HepG2 (cell line): ENCODE measurements at regions not wholly inside any gene's neighbourhood (a gene's known extent, or its start where the extent isn't known, plus 50 kb on each side); places are given as distances from the start of the nearest gene placed in this dataset.

Experiments
- FOXO1 ChIP-seq: sonication (generic); formaldehyde crosslinking; IDR thresholded peaks from 2 replicates; pipeline ENCODE4 v1.4.0; 2020; ENCODE audit warnings: missing genetic modification reagents
- GATAD1 ChIP-seq: IDR thresholded peaks from 2 replicates; pipeline ENCODE4 v1.6.1; 2016; ENCODE audit warnings: missing genetic modification reagents, missing compliant biosample characterization
- IRF2 ChIP-seq: IDR thresholded peaks from 2 replicates; pipeline ENCODE4 v1.6.1; 2018; ENCODE audit warnings: missing genetic modification reagents, missing compliant biosample characterization
- KDM2A ChIP-seq: sonication (generic); formaldehyde crosslinking; IDR thresholded peaks from 2 replicates; pipeline ENCODE4 v1.4.0; 2020; ENCODE audit warnings: low read depth, missing genetic modification reagents, borderline replicate concordance
- MIXL1 ChIP-seq: IDR thresholded peaks from 2 replicates; pipeline ENCODE4 v1.6.1; 2016
- TEAD2 ChIP-seq: sonication (generic); formaldehyde crosslinking; IDR thresholded peaks from 2 replicates; pipeline ENCODE4 v1.9.0; 2021; ENCODE audit warnings: missing genetic modification reagents
- ZNF138 ChIP-seq: sonication (generic); formaldehyde crosslinking; IDR thresholded peaks from 2 replicates; pipeline ENCODE4 v1.5.0; 2020; ENCODE audit warnings: mild to moderate bottlenecking, low read depth, missing genetic modification reagents
- ZNF766 ChIP-seq: sonication (generic); formaldehyde crosslinking; IDR thresholded peaks from 2 replicates; pipeline ENCODE4 v1.5.0; 2020; ENCODE audit warnings: missing genetic modification reagents, borderline replicate concordance
- ZSCAN25 ChIP-seq: sonication (generic); formaldehyde crosslinking; IDR thresholded peaks from 2 replicates; pipeline ENCODE4 v1.8.0; 2022; ENCODE audit warnings: mild to moderate bottlenecking, missing genetic modification reagents
- TF ChIP-seq, protein P1 (sequence below): sonication (generic); formaldehyde crosslinking; IDR thresholded peaks from 2 replicates; pipeline ENCODE4 v1.8.0; 2022; ENCODE audit warnings: missing genetic modification reagents, low read depth, mild to moderate bottlenecking, borderline replicate concordance
- TF ChIP-seq, protein P2 (sequence below): IDR thresholded peaks from 2 replicates; pipeline ENCODE4 v1.6.1; 2016; ENCODE audit warnings: missing compliant biosample characterization, missing genetic modification reagents, borderline replicate concordance
- TF ChIP-seq, protein P3 (sequence below): sonication (generic); formaldehyde crosslinking; IDR thresholded peaks from 2 replicates; pipeline ENCODE4 v1.4.0; 2020; ENCODE audit warnings: low read depth, mild to moderate bottlenecking, missing genetic modification reagents
- TF ChIP-seq, protein P4 (sequence below): sonication (generic); formaldehyde crosslinking; IDR thresholded peaks from 2 replicates; pipeline ENCODE4 v1.8.1; 2023; ENCODE audit warnings: missing genetic modification reagents, mild to moderate bottlenecking, borderline replicate concordance

DNA sequence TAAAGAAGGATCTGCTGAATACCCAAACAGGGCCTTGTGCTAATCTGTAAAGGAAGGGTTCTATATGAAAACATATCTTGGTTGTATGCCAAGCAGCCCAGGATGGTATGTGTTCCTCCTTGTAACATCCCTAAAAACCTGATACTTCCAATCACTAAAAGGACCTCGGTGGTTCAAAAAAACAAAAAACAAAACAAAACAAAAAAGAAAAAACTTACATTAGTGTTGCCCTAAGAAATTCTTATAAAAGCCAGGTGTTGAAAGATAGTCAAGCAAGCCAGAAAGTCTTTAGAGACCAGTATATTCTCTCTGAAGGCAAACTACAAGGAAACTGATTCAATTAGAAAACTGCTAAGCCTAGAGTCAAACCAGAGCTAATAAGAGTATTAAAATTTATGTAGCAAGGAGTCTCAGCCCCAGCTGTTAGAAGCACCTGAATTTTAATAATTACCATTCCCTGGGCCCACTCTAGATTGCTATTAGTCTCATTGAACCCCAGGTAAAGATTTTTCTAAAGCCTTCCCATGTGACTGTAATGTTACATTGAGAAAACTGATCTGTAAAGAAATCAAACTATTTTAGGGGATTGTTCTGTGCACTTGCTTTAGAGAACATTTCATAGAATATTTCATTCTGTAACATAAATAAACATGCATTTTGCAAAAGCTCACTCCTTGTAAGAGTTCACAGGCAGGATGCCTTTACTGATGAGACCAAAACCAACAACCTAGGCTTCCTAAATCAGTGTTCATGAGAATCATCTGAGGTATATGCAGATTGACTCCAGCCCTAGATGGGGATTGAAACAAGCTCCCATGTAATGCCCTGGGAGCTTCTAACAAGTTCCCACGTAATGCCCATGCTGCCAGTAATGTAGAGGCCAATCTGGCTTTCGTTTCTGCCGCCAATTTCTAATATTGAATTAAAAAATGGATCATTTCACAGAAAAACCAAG lies 95.2 kb upstream of the BTN3A2 start (continued):
- TF ChIP-seq, protein P1, sequence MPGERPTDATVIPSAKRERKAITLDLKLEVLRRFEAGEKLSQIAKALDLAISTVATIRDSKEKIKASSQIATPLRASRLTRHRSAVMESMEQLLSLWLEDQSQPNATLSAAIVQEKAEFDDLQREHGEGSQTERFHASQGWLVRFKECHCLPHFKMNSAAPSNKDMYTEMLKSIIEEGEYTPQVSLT: no peak
- TF ChIP-seq MIXL1 (CRISPR knock-in tag) (no peak), TEAD2 (CRISPR knock-in tag) (no peak), FOXO1 (CRISPR knock-in tag) (no peak), KDM2A (no peak), GATAD1 (no peak), ZSCAN25 (CRISPR knock-in tag) (no peak), IRF2 (CRISPR knock-in tag) (no peak), ZNF766 (no peak), ZNF138 (CRISPR knock-in tag) (no peak)
- TF ChIP-seq, protein P2, sequence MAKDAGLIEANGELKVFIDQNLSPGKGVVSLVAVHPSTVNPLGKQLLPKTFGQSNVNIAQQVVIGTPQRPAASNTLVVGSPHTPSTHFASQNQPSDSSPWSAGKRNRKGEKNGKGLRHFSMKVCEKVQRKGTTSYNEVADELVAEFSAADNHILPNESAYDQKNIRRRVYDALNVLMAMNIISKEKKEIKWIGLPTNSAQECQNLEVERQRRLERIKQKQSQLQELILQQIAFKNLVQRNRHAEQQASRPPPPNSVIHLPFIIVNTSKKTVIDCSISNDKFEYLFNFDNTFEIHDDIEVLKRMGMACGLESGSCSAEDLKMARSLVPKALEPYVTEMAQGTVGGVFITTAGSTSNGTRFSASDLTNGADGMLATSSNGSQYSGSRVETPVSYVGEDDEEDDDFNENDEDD (CRISPR knock-in tag): no peak
- TF ChIP-seq, protein P3, sequence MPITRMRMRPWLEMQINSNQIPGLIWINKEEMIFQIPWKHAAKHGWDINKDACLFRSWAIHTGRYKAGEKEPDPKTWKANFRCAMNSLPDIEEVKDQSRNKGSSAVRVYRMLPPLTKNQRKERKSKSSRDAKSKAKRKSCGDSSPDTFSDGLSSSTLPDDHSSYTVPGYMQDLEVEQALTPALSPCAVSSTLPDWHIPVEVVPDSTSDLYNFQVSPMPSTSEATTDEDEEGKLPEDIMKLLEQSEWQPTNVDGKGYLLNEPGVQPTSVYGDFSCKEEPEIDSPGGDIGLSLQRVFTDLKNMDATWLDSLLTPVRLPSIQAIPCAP (CRISPR knock-in tag): no peak
- TF ChIP-seq, protein P4, sequence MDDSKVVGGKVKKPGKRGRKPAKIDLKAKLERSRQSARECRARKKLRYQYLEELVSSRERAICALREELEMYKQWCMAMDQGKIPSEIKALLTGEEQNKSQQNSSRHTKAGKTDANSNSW (CRISPR knock-in tag): no peak
